H9 (cell line): ENCODE measurements at regions not wholly inside any gene's neighbourhood (a gene's known extent, or its start where the extent isn't known, plus 50 kb on each side); places are given as distances from the start of the nearest gene placed in this dataset.

Source experiments
- DNase-seq: peaks from one replicate; pipeline ENCODE4 v3.0.0-alpha.2; 2017
- H2AFZ ChIP-seq: one replicate; pipeline ENCODE4 v1.6.1; 2013; ENCODE audit warnings: mild to moderate bottlenecking, low read length, control low read depth, moderate library complexity
- H2AK5ac ChIP-seq: 2 replicates; pipeline ENCODE4 v1.6.1; 2013; ENCODE audit warnings: low read length, control low read depth, mixed read lengths; ENCODE audit not compliant: insufficient read length
- H2BK120ac ChIP-seq: one replicate; pipeline ENCODE4 v1.6.1; 2013; ENCODE audit warnings: low read depth, mild to moderate bottlenecking, low read length, control low read depth, inconsistent platforms; ENCODE audit not compliant: poor library complexity, severe bottlenecking
- H2BK12ac ChIP-seq: 2 replicates; pipeline ENCODE4 v1.6.1; 2013; ENCODE audit warnings: low read length, control low read depth, mixed read lengths, low read depth; ENCODE audit not compliant: insufficient read length
- H2BK15ac ChIP-seq: 2 replicates; pipeline ENCODE4 v1.6.1; 2013; ENCODE audit warnings: low read depth, low read length, control low read depth
- H2BK20ac ChIP-seq: one replicate; pipeline ENCODE4 v1.6.1; 2013; ENCODE audit warnings: low read depth, mild to moderate bottlenecking, low read length, control low read depth, inconsistent platforms; ENCODE audit not compliant: poor library complexity, severe bottlenecking
- H2BK5ac ChIP-seq: 2 replicates; pipeline ENCODE4 v1.6.1; 2013; ENCODE audit warnings: low read length, control low read depth, mixed read lengths; ENCODE audit not compliant: insufficient read length
- H3K14ac ChIP-seq: 2 replicates; pipeline ENCODE4 v1.6.1; 2013; ENCODE audit warnings: low read length, control low read depth; ENCODE audit not compliant: insufficient read depth
- H3K18ac ChIP-seq: 2 replicates; pipeline ENCODE4 v1.6.1; 2013; ENCODE audit warnings: low read depth, mild to moderate bottlenecking, mixed read lengths, low read length, control low read depth; ENCODE audit not compliant: insufficient read length
- H3K23ac ChIP-seq: 2 replicates; pipeline ENCODE4 v1.6.1; 2013; ENCODE audit warnings: low read length, control low read depth, mixed read lengths, low read depth; ENCODE audit not compliant: insufficient read length
- H3K23me2 ChIP-seq: 2 replicates; pipeline ENCODE4 v1.6.1; 2013; ENCODE audit warnings: low read depth, mild to moderate bottlenecking, mixed read lengths, low read length, control low read depth; ENCODE audit not compliant: insufficient read length, poor library complexity, severe bottlenecking
- H3K27ac ChIP-seq: 2 replicates; pipeline ENCODE4 v1.5.1; 2013; ENCODE audit warnings: low read length, control low read depth, mixed read lengths, low read depth; ENCODE audit not compliant: insufficient read length
- H3K27me3 ChIP-seq: 2 replicates; pipeline ENCODE4 v1.6.1; 2013; ENCODE audit warnings: low read length, control low read depth, inconsistent platforms; ENCODE audit not compliant: insufficient read depth
- H3K4ac ChIP-seq: 2 replicates; pipeline ENCODE4 v1.6.1; 2013; ENCODE audit warnings: low read depth, mild to moderate bottlenecking, control low read depth, inconsistent platforms, low read length, moderate library complexity
- H3K4me1 ChIP-seq: 2 replicates; pipeline ENCODE4 v1.6.1; 2013; ENCODE audit warnings: low read length, control low read depth, inconsistent platforms; ENCODE audit not compliant: insufficient read depth
- H3K4me2 ChIP-seq: 2 replicates; pipeline ENCODE4 v1.6.1; 2013; ENCODE audit warnings: low read length, control low read depth, mixed read lengths; ENCODE audit not compliant: insufficient read length, insufficient read depth
- H3K56ac ChIP-seq: 2 replicates; pipeline ENCODE4 v1.6.1; 2013; ENCODE audit warnings: low read depth, mild to moderate bottlenecking, mixed read lengths, low read length, control low read depth; ENCODE audit not compliant: insufficient read length
- H3K79me1 ChIP-seq: 2 replicates; pipeline ENCODE4 v1.6.1; 2013; ENCODE audit warnings: low read depth, mild to moderate bottlenecking, moderate library complexity, low read length, control low read depth, inconsistent platforms; ENCODE audit not compliant: insufficient read depth, poor library complexity, severe bottlenecking
- H3K79me2 ChIP-seq: 2 replicates; pipeline ENCODE4 v1.6.1; 2013; ENCODE audit warnings: low read length, control low read depth, inconsistent platforms; ENCODE audit not compliant: insufficient read depth
- H3K9ac ChIP-seq: 2 replicates; pipeline ENCODE4 v1.6.1; 2013; ENCODE audit warnings: low read length, control low read depth, mixed read lengths; ENCODE audit not compliant: insufficient read length; ENCODE audit errors: extremely low read depth
- H3K9me3 ChIP-seq: one replicate; pipeline ENCODE4 v1.6.1; 2013; ENCODE audit warnings: low read depth, low read length, inconsistent platforms; ENCODE audit not compliant: control insufficient read depth
- H3T11ph ChIP-seq: one replicate; pipeline ENCODE4 v1.6.1; 2013; ENCODE audit warnings: mild to moderate bottlenecking, low read length, control low read depth, inconsistent platforms
- H4K20me1 ChIP-seq: one replicate; pipeline ENCODE4 v1.6.1; 2013; ENCODE audit not compliant: control insufficient read depth, insufficient read length, insufficient read depth
- H4K5ac ChIP-seq: 2 replicates; pipeline ENCODE4 v1.6.1; 2013; ENCODE audit warnings: low read depth, mild to moderate bottlenecking, mixed read lengths, low read length, control low read depth; ENCODE audit not compliant: insufficient read length
- H4K8ac ChIP-seq: replicated peaks from 2 replicates; pipeline ENCODE4 v1.6.1; 2013; ENCODE audit warnings: low read length, control low read depth, mixed read lengths, low read depth; ENCODE audit not compliant: insufficient read length
- H4K91ac ChIP-seq: 2 replicates; pipeline ENCODE4 v1.6.1; 2013; ENCODE audit warnings: low read depth, mild to moderate bottlenecking, moderate library complexity, mixed read lengths, low read length, control low read depth; ENCODE audit not compliant: insufficient read length
- H3K27ac Mint-ChIP-seq, 3 experiments: 2 replicates in 2 of 3; 3 replicates in 1 of 3; pipeline ENCODE4 v1.8.0; 2020 to 2021; ENCODE audit warnings: mixed read lengths in 3 of 3, mild to moderate bottlenecking in 1 of 3, moderate library complexity in 1 of 3
- H3K27me3 Mint-ChIP-seq: 2 replicates; pipeline ENCODE4 v1.8.0; 2021; ENCODE audit warnings: low read depth, mild to moderate bottlenecking, moderate library complexity, mixed read lengths
- H3K36me3 Mint-ChIP-seq, 3 experiments: 2 replicates in 2 of 3; 3 replicates in 1 of 3; pipeline ENCODE4 v1.8.0; 2020 to 2021; ENCODE audit warnings: low read depth in 3 of 3, mixed read lengths in 3 of 3; ENCODE audit not compliant: insufficient read depth in 1 of 3
- H3K4me1 Mint-ChIP-seq, 2 experiments: 2 replicates each; pipeline ENCODE4 v1.8.0; 2020; ENCODE audit warnings: mixed read lengths in 2 of 2
- H3K4me3 Mint-ChIP-seq, 2 experiments: 2 replicates in 1 of 2; 3 replicates in 1 of 2; pipeline ENCODE4 v1.8.0; 2020 to 2021; ENCODE audit warnings: mild to moderate bottlenecking in 2 of 2, mixed read lengths in 2 of 2, moderate library complexity in 1 of 2
- H3K9me3 Mint-ChIP-seq, 2 experiments: 2 replicates in 1 of 2; 3 replicates in 1 of 2; pipeline ENCODE4 v1.8.0; 2020; ENCODE audit warnings: mild to moderate bottlenecking in 2 of 2, mixed read lengths in 2 of 2, moderate library complexity in 1 of 2
- WGBS: extraction: QIAGEN DNeasy Blood & Tissue Kit; methylation state at CpG from one replicate; pipeline ENCODE4 v1.1.7; 2013; ENCODE audit warnings: missing lambda C conversion rate, low lambda C conversion rate, mixed read lengths; ENCODE audit not compliant: insufficient read length; ENCODE audit errors: extremely low coverage; 5-methylcytosine and 5-hydroxymethylcytosine counted together
- TF ChIP-seq, protein P1 (sequence below): fragments of 200-600 bp; sonication (generic); conservative IDR thresholded peaks from 3 replicates; pipeline ENCODE4 v1.8.0; 2021; ENCODE audit warnings: antibody characterized with exemption, mild to moderate bottlenecking

GRCh38 chr3:154971771-154972326 lies 108.3 kb upstream of the MME start:
- no peak overlapping the region for H3K4me2 ChIP-seq
- H3K4ac ChIP-seq: no peak overlapping the region
- H4K20me1 ChIP-seq: no peaks in the 10 kb centered on the region
- H3K27ac ChIP-seq: no peak overlapping the region
- no peak overlapping the region for H2AK5ac ChIP-seq
- no peaks in the 10 kb centered on the region for H3K79me1 ChIP-seq
- H2BK120ac ChIP-seq: no peak overlapping the region
- H4K91ac ChIP-seq: no peak overlapping the region
- Mint-ChIP-seq H3K36me3 (no peaks in the 10 kb centered on the region), H3K4me3 (no peak overlapping the region), H3K9me3 (no peaks in the 10 kb centered on the region), H3K27ac (no peak overlapping the region), H3K27me3 (no peaks in the 10 kb centered on the region), H3K4me1 (peaks cover 2% of the 10 kb centered on the region in 2 experiments; a peak in 2 of 4 replicates)
- peak overlapping the region; percentile 22 for H2AFZ ChIP-seq
- no peak overlapping the region for H3K14ac ChIP-seq
- no peak overlapping the region for H3K18ac ChIP-seq
- WGBS: no CpG with 5 or more reads among the region's 2 CpGs
- no peak overlapping the region for H3K9ac ChIP-seq
- H2BK20ac ChIP-seq: no peak overlapping the region
- H2BK5ac ChIP-seq: no peak overlapping the region
- no peaks in the 10 kb centered on the region for H3K27me3 ChIP-seq
- H3K79me2 ChIP-seq: no peaks in the 10 kb centered on the region
- H3T11ph ChIP-seq: no peak overlapping the region
- no peak overlapping the region for H2BK15ac ChIP-seq
- no peaks in the 10 kb centered on the region for H3K4me1 ChIP-seq
- no peak overlapping the region for H4K8ac ChIP-seq
- H3K56ac ChIP-seq: no peak overlapping the region
- no peak overlapping the region for H3K23ac ChIP-seq
- H2BK12ac ChIP-seq: no peak overlapping the region
- DNase-seq: no peak
- H4K5ac ChIP-seq: no peak overlapping the region
- no peaks in the 10 kb centered on the region for H3K9me3 ChIP-seq
- TF ChIP-seq, protein P1, sequence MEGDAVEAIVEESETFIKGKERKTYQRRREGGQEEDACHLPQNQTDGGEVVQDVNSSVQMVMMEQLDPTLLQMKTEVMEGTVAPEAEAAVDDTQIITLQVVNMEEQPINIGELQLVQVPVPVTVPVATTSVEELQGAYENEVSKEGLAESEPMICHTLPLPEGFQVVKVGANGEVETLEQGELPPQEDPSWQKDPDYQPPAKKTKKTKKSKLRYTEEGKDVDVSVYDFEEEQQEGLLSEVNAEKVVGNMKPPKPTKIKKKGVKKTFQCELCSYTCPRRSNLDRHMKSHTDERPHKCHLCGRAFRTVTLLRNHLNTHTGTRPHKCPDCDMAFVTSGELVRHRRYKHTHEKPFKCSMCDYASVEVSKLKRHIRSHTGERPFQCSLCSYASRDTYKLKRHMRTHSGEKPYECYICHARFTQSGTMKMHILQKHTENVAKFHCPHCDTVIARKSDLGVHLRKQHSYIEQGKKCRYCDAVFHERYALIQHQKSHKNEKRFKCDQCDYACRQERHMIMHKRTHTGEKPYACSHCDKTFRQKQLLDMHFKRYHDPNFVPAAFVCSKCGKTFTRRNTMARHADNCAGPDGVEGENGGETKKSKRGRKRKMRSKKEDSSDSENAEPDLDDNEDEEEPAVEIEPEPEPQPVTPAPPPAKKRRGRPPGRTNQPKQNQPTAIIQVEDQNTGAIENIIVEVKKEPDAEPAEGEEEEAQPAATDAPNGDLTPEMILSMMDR: no peak
- no peaks in the 10 kb centered on the region for H3K23me2 ChIP-seq
